Midbrain (tissue), 1 donor: ENCODE measurements at regions not wholly inside any gene's neighbourhood (a gene's known extent, or its start where the extent isn't known, plus 50 kb on each side); places are given as distances from the start of the nearest gene placed in this dataset.

Experiments
- DNase-seq: peaks from one replicate; lab custom pipeline; 2025; lab: John Stamatoyannopoulos, UW

DNA sequence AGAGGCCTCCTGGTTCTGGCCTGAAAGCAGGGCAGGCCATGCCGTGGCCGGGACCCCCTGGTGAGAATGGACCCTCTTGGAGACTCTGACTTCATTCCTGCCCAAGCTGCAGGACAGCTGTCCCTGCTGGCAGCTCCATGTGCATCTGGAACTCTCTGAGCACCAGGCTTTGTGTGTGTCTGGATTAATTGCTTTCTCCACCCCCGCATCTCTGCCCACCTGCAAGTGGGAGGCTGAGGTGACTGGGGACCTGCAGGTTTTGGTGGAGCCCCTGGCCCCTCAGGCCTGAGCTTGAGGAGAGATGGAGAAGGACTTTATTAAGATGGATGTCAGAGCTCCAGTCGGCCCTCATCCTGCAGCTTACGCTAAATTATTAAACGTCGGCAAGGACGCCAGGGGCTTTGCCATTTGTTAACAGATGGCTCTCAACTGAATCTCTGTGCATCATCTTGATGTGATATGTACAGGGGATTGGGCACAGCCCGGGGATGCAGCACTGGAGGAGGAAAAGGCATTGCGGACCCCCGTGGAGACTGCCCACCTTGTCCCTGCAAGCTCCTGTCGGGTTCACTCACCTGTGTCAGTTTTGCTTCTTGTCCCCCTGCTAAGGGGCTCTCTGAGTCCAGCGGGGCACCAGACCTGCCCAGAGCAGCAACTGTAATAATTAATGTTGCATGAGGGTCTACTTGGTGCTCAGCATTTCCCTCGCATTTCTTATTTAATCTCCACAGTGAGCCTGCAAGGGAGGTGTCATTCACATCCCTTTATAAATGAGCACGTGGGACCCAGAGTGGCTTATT, 154.1 kb upstream of the RPL38 start:
- DNase-seq: no peak

DNA sequence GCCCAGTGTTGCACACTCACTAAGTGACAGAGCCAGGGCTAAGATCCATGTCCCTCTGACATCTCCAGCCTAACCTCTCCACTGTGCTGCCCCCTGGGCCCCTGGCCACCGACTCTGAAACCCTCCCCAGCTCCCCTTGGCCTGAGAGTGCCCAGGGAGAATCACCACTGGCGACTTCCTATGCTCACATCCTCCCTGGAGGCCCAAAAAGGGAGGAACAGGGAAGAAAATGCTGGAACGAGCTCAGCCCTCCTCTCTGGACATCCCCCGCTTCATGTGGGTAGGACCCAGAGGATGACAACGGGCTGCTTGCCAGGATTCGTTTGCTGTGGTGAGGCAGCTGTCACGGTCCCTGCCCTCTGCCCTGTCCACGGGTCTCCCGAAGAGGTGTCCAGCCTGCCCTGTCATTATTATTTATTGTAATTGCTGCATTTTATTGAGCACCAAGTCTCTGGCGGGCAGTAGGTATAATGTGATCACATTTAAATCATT, 153.5 kb upstream of the RPL38 start:
- DNase-seq: no peak

DNA sequence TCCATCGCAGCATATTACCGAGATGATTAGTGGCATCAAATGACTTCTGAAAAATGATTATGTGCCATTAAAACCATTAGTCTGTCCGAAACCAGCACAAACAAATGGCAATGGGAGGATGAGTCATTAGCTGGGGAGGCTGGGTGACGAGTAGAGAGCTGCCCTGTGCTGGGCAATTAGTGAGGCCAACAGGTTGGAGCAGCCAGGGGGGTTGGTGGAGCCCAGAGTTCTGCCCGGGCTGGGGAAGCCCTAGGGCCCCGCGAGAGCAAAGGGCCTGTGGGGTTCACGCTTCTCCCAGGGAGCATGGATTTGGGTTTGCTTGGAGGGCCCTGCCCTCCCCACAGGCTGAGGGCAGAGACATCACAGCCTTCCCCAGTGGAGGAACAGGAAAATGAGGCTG, 152.1 kb upstream of the RPL38 start:
- DNase-seq: no peak

DNA sequence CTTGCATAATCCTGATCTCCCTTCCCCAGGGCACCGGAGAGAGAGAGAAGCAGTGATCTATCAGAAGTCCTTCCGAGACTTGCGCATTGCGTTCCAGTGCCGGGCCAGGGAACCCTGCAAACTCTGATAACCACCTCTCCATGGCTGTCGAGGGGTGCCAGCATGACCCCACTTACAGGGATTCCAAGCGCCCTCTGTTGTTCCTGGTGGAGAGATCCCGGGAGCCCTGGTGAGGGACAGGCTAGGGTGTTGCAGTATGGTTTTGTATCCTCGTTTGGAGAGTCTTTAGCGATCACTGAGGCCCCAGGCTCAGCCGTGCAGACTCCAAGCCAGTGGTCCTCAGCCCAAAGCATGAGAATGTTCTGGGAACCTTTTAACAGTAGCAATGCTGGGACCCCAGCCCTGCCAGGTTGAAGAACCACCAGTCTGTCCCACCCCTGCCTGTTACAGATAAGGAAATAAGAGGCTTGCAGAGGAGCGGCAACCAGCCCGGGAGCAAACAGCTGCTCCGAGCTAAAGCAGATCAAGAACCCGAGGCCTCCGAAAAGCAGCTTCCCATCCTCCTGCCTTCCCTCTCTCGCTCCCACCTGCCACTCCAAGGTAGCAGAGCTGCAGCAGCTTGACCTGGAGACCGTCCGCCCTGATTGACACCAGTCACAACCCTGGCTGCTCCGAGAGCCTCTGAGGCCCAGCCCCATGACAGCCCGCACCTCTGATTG, 150.3 kb upstream of the RPL38 start:
- no peak for DNase-seq

DNA sequence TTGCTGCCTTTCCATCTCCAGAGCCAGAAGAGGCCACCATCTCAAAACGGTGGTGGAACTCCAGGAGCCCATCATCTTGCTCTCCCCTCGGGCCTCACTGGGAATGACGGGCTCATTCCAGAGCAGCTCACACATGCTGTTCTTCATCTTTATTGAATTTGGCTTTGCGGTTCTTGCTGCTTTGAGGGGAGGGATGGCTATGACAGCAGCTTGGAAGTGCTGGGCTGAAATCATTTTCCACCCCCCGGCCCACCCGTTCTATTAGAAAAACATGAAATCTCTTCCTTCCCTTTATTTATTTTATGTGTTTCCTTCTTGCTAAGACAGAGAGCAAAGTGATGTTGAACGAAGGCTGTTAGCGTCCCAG, 149.8 kb upstream of the RPL38 start:
- DNase-seq: no peak

DNA sequence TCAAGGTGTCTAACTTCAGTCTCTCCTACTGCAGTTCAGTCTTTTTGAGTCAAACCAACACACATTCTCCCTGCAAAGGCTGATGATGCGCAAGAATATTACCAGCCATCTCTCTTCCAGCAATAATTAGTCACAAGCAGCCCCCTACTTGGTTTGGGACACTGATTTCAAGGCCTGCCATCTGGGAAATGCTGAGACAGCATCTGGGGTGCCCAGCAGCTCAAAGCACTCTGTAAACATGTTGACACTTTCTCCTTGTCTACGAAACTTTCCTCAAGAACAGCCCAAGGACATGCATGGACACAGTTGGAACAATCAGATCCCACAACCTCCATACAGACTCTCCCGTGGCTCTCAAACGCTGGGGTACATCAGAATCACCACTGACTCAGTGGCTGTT, 149.2 kb upstream of the RPL38 start:
- no peak for DNase-seq

DNA sequence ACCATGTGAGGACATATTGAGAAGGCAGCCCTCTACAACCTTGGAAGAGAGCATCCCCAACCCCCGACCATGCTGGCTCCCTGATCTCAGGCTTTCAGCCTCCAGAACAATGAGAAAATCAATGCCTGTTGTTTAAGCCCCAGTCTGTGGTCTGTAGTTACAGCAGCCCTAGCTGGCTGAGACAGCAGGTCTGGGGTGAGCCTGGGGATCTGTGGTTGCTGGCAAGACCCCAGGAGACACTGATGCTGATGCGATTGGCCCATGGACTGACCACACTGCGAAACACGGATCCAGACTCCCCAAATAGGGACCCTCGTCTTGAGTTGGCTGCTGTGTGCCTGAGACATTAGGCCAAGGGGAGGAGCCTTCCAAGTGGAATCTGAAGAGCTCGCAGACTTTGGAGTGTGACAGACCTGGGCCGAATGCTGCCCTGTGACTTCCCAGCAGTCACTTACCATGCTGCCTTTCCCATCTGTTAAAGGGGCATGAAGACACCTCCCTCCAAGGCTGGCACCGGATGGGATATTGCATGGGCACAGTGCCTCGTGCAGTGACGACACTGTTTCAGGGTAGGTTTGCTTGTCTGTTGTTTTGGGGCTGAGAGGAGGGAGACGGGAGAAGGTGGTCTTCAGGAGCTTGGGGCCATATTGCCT, 147.8 kb upstream of the RPL38 start:
- DNase-seq: no peak

DNA sequence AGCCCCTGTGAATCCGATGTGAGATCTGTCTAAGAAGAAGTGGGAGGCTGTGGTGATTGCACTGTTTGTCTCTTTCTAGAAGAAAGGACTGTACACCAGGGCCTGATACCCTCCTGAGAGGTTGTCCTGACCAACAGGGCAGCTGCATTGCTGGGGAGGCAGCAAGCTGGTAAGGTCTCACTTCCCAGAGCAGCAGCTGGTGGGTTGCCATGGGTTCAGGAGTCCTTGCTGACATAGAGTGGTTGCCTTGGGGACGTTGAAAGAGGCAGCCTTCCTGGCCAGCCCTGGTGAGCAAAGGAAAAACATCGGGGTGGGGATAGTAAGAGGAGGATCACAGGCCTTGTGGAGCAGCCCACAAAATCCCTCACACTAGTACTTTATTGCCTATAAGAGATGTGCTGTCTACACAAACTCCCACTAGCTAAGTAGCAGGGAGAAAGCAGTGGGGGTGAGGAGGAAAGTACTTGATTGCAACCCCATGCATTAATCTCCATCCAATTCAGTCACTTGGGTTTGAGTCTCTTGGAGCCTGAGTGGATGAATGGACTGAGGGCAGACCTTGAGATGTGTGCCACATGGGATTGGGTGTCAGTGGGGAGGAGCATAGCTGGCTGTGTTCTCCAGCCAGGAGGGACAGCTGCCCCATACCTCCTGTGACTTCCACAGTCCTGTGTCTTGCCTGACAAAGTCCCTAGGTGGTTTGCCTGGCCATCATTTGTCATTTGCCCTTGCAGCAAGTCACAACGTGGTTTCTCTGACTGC, 143.8 kb upstream of the RPL38 start:
- DNase-seq: peak; percentile 44

DNA sequence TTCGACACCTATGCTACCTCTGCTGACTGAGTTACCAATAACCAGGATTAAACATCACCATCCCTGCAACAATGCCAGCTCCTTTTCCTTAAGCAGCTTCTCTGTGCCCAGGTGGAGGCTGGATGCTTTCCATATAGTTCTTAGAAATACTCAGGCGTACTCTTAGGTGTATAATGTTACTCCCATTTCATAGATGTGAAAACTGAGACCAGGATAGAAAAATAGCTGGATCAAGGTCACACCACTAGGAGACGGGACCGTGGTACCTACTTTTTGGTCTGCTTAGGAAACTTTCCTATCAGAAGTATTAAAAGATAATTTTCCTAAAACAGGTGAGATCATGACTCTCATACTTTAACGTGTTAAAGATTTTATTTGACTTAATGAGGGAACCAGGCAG, 141.7 kb upstream of the RPL38 start:
- no peak for DNase-seq

DNA sequence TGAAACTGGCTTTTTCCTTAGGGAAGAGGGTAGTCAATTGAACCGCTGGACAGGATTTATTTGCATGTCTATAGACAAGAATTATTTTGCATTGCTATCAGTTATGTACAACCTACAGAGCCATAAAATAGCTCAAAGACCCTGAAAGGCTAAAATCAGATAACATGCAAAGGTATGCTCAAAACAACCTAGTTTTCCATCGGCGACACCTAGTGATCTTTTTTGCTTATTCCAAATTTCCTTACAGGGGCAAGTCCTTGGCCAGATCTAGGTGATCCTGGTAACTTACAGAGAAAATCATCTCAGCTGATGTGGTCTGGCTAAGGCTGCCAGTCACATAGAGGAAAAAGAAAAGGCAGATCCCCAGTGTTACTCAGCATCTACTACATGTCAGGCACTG, 141.2 kb upstream of the RPL38 start:
- DNase-seq: no peak

DNA sequence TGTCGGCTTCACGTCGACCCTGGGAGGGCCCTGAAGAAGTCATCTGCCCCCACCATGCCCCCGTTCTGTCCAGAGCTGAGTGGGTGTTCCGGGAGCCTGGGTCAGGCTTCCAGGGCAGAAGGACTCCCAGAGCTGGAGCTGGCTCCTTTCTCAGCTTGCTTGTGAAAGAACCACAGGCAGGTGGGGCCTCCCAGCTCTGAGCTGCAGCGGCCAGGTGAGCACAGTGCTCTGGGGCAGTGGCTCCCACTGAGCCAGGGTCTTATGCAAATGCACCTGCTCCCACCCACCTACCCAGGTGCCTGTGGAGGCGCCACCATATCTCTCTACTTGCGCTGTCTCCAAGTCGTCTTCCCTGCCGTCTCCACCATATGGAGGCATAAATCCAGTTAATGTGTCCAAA, 140.0 kb upstream of the RPL38 start:
- no peak for DNase-seq

DNA sequence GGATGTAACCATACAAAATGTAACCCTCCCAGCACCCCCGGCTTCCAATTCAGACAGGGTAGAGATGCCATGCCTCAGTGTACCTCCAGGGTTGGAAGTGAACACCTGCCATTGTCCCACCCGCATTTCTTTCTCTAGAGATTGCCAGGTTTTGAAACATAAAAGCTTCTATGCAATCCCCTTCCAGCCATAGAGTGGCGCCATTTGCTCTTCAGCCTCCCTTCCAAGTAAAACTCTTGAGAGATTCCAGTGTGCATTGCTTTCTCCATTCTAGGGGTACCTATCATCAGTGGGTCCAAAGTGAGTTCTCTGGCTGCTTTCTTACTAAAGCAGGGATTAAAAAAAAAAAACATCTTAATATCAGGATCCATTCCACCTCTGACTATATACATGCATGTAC, 133.1 kb upstream of the RPL38 start:
- DNase-seq: no peak

DNA sequence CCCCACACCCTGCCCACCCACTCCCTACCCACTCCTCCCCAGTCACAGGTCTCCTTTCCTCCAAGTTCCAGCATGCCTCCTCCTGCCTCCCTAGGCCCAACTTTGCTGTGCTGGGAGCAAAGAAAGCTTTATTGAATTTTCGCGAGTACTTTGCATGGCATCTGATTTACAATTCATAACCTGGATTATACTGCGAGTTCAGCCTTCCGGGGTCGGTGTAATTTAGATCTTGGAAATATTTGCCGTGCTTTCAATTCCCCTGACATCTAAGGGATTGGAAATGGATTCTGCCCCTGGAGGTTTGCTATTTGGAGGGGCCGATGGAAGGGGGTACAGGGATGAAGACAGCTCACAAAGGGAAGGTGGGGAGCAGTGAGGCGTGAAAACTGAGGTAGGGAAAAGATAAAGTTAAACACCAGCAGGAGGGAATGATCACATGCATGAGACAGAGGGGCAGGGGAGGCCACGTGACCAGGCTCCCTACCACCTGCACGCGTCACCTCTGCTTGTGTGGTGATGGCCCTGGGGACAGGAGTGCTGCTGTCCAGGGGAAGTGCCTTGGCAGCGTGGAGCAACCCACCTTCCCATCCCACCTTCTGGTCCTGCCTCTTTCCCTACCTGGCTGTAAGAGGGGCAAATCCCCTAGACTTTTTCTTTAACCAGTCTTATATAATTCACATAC, 132.3 kb upstream of the RPL38 start:
- no peak for DNase-seq

DNA sequence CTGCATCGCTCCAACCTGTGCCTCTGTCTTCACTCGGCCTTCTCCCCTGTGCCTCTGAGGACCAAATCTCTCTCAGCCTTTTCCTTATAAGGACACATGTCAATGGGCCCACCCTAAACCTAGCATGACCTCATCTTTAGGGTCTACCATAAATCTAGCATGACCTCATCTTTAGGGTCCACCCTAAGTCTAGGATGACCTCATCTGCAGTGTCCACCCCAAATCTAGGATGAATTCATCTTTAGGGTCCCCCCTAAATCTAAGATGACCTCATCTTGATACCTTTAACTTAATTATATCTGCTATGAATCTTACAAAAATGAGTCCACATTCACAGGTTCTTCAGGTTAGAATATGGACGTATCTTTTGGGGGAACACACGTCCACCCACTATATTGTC, 131.1 kb upstream of the RPL38 start:
- DNase-seq: no peak

DNA sequence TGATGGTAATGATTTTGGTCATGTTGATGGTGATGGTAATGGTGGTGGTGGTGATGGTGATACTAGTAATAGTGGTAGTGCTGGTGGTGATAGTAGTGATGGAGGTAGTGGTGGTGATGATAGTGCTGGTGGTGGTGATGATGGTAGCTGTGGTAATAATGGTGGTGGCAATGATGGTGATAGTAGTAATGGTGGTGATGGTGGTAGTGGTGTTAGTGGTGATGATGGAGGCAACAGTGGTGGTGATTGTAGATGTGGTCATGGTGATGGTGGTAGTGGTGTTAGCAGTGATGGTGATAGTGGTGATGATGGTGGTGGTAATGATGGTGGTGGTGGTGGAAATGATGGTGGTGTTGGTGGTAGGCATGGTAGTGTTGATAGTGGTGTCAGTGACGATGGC, 127.0 kb upstream of the RPL38 start:
- DNase-seq: no peak

DNA sequence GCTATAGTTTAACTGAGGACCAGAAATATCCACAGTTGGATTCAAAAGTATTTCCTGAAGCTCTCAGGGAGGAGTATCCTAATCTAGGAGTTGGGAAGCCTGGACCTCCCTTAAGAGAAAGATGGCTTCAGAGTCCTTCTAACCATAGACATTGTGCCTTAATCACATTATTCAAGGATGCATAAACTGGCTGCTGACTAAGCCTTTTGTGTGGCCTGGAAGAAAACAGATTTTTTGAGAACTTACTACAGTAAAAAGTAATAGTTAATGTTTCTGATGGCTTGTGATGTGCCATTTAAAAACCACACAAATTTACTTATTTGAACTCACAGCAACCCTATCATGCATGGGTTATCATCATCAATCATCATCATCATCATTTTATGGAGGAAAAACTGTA, 126.2 kb upstream of the RPL38 start:
- no peak for DNase-seq

DNA sequence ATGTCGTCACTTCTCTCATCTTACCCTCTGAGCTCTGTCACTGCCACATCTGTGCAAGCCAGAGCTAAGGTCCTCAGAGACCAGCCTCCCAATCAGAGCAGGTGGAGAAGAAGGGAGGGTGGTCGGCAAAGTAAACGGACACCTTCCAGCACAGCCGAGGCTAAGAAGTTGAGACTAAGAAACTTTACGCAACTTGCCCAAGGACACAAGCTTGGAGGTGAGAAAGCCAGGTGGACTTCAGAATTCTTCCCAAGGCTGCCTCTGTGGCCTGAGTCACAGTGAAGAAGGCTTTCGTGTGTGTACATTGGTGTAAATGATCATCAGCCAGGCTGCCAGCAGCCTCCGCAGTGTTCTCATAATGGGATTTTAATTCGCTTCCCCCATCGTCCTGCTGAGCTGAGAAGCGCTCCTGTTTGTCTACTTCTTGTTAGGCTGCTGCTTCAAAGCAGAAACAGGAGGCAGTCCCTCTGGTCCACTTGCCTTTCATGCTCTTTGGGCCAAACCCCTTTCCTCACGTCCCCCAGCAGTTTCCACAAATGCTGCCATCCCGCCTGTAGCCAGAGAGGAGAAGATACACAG, 125.0 kb upstream of the RPL38 start:
- DNase-seq: no peak

DNA sequence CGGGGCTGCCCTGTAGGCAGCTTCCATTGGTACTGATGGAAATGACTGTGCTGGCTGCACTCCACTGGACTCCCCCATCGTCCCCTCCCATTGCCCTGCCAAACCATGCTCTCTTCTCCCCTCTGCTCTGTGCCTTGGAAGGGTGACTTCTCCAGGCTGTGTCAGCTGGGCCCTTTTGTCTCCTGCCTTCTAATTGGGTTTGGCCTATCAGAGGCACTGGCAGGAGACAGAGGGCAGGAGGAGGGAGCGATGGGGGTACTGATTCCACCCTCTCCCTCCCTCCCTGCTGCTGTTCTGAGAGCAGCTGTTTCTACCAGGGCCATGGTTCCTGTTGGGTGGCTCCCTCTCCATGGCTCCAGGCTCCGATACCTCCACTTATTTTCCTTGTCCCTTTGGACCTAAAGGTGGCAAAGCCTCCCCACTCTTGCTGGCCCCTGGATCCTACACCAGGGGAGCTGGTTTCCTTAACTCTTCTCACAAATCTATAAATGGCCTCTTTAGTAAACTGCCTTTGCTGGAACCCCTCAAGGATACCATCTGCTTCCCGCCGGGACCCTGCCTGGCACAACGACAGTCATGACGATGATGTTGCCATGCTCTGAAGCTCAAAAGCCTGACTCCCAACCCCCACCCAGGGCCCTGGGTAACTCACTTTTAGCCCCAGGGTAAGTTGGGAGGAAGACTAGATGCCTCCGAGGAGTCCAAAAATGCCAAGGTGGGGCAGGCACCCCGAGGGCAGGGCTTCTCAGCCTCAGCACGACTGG, 123.8 kb upstream of the RPL38 start:
- no peak for DNase-seq

DNA sequence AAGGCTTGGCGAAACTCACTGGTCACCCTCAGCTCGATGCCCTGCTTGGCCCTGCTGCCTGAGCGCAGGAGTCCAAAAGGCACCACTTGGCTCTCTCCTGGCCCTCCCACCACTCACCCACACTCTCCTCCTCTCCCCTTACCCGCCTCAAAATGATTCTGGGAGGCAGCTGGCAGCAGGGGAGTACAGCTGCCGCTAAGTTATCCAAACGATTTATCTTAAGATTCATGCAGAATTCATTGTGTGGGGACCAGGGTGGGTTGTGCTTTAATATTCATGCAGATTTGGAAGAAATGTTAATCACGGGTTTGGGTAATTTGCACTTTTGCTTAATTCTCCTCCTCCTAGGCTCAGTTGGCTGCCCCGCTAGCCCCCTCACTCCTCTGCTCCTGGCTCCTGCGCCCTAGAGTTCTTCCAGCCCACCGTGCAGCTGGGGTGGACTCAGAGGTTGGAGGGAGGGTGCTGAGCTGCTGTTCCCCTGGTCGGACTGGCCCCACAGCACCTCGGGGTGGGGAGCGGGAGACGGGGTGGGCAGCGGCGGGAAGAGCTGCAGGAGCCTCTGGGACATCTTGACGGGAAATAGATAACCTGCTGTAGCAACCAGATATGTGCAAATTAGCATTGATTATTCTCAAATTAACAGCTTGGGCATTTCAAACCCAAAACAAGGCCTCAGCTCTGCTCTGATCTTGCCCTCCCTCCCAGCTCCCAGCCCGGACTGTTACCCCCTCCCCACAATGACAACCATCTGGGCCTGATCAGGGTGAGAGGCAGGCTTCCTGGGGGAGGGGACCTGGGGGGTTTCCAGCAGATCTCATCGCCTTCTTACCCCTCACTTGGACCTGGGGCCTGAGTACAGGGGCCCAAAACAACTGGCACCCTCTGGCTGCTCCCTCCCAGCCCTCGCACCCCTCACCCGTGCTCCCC, 122.6 kb upstream of the RPL38 start:
- no peak for DNase-seq

DNA sequence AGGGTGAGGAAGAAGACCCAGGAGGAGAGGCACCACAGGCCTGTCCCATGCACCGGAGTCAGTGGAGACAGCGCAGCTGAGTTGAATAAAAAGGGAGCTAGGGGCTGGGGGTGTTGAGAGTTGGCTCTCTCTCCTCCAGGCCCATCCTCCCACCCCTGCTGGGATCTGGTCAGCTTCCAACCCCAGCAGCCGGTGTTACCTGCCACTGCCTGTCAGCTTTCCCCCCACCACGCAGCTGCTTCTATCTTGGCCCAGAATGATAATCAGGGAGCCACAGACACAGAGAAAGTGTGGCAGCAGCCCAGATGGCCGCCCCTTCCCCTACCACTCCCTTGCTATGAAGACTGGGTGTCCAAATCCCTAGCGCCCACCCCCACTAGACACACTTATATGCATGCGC, 120.6 kb upstream of the RPL38 start:
- no peak for DNase-seq
